Progenitor cell of endocrine pancreas (in vitro differentiated cells): ENCODE measurements at regions not wholly inside any gene's neighbourhood (a gene's known extent, or its start where the extent isn't known, plus 50 kb on each side); places are given as distances from the start of the nearest gene placed in this dataset.
"Not testable (repeated sequence)": the region's sequence is repeated elsewhere in the genome, so short reads cannot be mapped to it uniquely, and the experiment has no call there.

Experiments
- DNase-seq: peaks from one replicate; pipeline ENCODE4 v3.0.0; 2021; ENCODE audit warnings: low spot score; ENCODE audit not compliant: unreplicated experiment
- H3K27ac Mint-ChIP-seq: 2 replicates; pipeline ENCODE4 v1.8.0; 2021; ENCODE audit warnings: mild to moderate bottlenecking, moderate library complexity, mixed read lengths
- H3K27me3 Mint-ChIP-seq: 2 replicates; pipeline ENCODE4 v1.8.0; 2021; ENCODE audit warnings: mixed read lengths
- H3K36me3 Mint-ChIP-seq: 2 replicates; pipeline ENCODE4 v1.8.0; 2022; ENCODE audit warnings: mixed read lengths; ENCODE audit not compliant: insufficient read depth
- H3K4me1 Mint-ChIP-seq: 2 replicates; pipeline ENCODE4 v1.8.0; 2021; ENCODE audit warnings: low read depth, mixed read lengths
- H3K4me3 Mint-ChIP-seq: 2 replicates; pipeline ENCODE4 v1.8.0; 2021; ENCODE audit warnings: low read depth, mild to moderate bottlenecking, moderate library complexity, mixed read lengths
- H3K9me3 Mint-ChIP-seq: 2 replicates; pipeline ENCODE4 v1.8.0; 2021; ENCODE audit warnings: low read depth, mixed read lengths
- TF ChIP-seq, protein P1 (sequence below): fragments of 200-600 bp; sonication (generic); IDR thresholded peaks from one replicate; pipeline ENCODE4 v1.5.0; 2021; ENCODE audit warnings: antibody characterized with exemption, mild to moderate bottlenecking; ENCODE audit not compliant: unreplicated experiment

DNA sequence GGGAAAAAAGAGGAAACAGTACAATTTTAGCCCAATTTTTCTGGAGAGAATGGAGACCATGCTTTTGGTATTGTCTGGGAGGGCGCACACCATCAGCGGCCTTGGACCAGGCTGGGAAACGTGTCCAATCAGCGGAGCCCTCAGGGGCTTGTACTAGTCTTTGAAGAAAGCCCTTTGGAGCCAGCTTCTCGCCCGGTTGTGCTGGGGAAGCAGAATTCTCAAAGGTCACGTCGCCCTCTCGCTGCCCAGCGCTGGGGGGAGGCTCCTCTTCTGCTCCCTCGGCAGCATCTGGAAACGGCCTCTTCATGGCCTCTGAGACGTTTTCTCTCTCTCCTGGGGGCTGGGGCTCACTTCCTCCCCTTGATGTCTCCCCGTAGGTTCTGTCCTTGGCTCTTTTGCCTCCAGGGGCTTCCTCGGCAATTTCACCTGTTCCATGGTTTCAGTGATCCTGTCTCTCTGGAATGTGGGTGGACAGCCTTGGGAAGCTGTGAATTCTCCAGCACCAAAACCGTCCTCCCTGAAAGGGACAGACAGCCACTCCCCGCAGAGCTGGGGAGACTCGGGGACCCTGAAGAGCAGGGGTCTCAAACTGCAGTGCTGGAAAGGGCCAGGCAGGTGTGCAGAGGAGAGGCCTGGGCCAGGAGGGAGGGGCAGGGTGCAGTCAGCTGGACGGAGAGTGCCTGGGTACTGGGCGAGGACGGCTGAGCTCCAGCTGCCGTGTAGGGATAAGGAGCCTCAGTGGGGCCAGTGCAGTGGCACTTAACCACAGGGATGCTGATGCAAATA, 80.2 kb downstream of the RPS6KA4 start:
- H3K27me3 Mint-ChIP-seq = peaks cover 56% of the 10 kb centered on the region

DNA sequence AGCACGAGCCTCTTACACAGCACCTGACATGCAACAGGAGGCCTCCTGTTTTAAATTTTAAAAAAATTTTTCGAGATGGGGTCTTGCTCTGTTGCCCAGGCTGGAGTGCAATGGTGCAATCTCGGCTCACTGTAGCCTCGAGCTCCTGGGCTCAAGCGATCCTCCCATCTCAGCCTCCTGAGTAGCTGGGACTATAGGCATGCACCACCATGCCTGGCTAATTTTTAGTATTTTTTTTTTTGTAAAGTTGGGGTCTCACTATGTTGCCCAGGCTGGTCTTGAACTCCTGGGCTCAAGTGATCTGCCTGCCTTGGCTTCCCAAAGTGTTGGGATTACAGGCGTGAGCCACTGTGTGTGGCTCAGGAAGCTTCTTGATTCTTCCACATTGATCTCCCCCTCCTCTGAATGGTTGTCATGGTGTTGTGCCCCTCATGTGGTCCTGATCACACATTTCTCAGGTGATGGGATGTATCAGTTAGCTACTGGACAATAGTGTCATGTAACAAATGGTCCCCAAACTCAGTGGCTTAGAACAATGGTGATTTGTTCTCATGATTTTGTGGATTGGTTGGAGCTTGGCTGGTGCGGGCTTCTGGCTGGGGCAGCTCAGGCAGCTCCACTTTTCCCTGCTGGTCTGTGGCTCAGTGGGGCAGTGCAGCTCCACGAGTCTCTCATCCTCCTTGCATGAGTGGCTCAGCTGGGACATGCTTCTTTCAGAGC, 81.0 kb downstream of the RPS6KA4 start:
- H3K36me3 Mint-ChIP-seq, H3K27ac Mint-ChIP-seq, H3K4me1 Mint-ChIP-seq, H3K4me3 Mint-ChIP-seq, H3K9me3 Mint-ChIP-seq, DNase-seq: not testable (repeated sequence)
- H3K27me3 Mint-ChIP-seq = peaks cover 58% of the 10 kb centered on the region

More for the DNA sequence above, 80.2 kb downstream of the RPS6KA4 start:
- Mint-ChIP-seq H3K4me3 (no peak overlapping the region), H3K27ac (peak overlapping the region; percentile 6), H3K4me1 (no peaks in the 10 kb centered on the region), H3K9me3 (no peaks in the 10 kb centered on the region), H3K36me3 (no peaks in the 10 kb centered on the region)
- TF ChIP-seq, protein P1, sequence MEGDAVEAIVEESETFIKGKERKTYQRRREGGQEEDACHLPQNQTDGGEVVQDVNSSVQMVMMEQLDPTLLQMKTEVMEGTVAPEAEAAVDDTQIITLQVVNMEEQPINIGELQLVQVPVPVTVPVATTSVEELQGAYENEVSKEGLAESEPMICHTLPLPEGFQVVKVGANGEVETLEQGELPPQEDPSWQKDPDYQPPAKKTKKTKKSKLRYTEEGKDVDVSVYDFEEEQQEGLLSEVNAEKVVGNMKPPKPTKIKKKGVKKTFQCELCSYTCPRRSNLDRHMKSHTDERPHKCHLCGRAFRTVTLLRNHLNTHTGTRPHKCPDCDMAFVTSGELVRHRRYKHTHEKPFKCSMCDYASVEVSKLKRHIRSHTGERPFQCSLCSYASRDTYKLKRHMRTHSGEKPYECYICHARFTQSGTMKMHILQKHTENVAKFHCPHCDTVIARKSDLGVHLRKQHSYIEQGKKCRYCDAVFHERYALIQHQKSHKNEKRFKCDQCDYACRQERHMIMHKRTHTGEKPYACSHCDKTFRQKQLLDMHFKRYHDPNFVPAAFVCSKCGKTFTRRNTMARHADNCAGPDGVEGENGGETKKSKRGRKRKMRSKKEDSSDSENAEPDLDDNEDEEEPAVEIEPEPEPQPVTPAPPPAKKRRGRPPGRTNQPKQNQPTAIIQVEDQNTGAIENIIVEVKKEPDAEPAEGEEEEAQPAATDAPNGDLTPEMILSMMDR = no peak
- no peak for DNase-seq

DNA sequence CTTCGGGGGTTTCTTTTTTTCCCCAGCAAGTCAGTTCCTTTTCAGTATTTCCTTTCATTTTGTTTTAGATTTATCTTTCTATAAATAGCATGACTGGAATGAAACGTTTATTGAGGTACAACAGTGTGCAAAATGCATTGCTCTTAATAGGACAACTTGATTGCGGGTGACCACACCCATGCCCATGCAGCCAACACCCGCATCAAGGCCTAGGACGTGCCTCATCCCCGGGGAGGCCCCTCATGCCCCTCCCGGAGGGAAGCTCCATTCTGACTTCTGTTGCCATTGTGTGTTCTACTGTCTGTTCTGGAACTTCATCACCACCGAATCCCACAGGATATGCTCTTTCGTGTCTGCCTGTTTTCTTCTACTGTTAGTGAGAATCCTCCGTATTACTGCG, 82.2 kb downstream of the RPS6KA4 start:
- H3K36me3 Mint-ChIP-seq = no peaks in the 10 kb centered on the region
- H3K9me3 Mint-ChIP-seq = no peaks in the 10 kb centered on the region
- no peak overlapping the region for H3K4me3 Mint-ChIP-seq
- no peaks in the 10 kb centered on the region for H3K4me1 Mint-ChIP-seq
- DNase-seq = no peak
- no peak overlapping the region for H3K27ac Mint-ChIP-seq
- TF ChIP-seq, protein P1 = no peak
- peaks cover 55% of the 10 kb centered on the region for H3K27me3 Mint-ChIP-seq

DNA sequence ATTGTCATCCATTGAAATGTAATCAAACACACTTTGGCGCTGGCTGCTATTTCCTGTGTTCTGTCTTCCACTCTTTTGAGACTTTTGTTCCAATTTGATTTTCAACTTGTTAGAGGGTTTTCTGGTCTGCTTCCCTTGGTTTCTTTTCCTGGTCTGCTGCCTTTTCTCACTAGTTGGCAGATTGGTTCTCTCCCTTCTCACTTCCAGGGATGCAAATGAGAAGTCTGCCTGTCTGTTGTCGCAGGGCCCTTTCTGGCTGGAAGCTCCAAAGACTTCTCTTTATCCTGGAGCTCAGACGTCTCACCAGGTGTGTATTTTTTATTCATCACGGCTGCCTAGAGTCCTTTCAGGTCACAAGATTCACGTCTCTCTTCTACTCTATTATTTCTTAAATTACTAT, 84.0 kb downstream of the RPS6KA4 start:
- Mint-ChIP-seq H3K27ac (no peak overlapping the region), H3K9me3 (no peaks in the 10 kb centered on the region), H3K4me3 (no peak overlapping the region), H3K4me1 (peaks cover 5% of the 10 kb centered on the region), H3K36me3 (no peaks in the 10 kb centered on the region), H3K27me3 (peaks cover 57% of the 10 kb centered on the region)
- TF ChIP-seq, protein P1 = no peak
- no peak for DNase-seq

DNA sequence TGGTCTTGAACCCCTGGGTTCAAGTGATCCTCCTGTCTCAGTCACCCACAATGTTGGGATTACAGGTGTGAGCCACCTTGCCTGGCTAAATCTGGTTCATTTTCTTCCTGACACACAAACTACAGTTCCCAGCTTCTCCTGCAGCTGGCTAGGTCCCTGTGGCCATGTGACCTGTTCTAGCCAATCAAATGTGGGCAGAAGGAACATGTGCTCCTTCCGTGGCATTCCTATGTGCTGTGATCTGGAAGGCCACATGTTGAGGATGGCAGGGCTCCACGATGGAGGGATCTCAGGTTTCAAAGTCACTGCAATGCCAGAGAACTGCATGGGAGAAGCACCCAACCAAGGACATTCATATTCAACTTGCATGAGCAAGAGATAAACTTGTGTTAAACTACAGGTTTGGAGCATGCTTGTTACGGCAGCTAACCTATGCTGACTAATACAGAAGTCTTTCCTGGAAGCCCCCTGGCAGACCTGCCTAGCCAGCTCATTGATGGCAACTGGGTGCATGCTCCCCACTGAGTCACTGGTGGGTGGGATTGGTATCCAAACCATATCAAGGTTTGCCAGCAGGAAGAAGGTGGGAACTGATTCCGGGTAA, 86.0 kb downstream of the RPS6KA4 start:
- Mint-ChIP-seq H3K4me3 (no peak overlapping the region), H3K4me1 (peaks cover 16% of the 10 kb centered on the region), H3K27me3 (peaks cover 66% of the 10 kb centered on the region), H3K36me3 (no peaks in the 10 kb centered on the region), H3K27ac (no peak overlapping the region), H3K9me3 (no peaks in the 10 kb centered on the region)
- TF ChIP-seq, protein P1 = no peak
- DNase-seq = no peak
